Activated T-cell treated with anti-CD3 and anti-CD28 coated beads, Interleukin-2, amount 50 U/mL, for 1 hour (primary cell): ENCODE measurements at regions not wholly inside any gene's neighbourhood (a gene's known extent, or its start where the extent isn't known, plus 50 kb on each side); places are given as distances from the start of the nearest gene placed in this dataset.

Experiments used
- DNase-seq: peaks from one replicate; pipeline ENCODE4 v3.0.0-alpha.2; 2020

DNA sequence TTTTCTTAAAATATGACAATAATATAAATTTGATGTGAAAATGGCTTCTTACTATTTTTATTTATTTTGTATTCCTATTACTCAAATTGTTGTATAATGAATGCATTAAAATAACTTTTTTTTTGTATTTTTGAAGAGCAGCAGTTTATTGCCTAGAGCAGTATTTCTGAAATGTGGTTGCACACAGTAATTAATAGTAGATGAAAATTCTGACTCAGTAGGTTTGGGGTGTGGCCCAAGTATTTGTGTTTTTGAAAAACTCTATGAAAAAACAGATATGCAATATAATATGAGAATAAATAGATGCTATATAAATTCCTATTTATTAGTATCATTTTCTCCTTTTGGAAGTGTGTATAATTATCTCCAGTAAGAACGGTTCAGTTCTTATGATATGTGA is 2225.3 kb upstream of the C9orf72 start:
- DNase-seq, result no peak

GRCh38 chr9:29799227-29799626 is 2225.9 kb upstream of the C9orf72 start:
- no peak for DNase-seq

GRCh38 chr9:29800821-29801220 is 2227.5 kb upstream of the C9orf72 start:
- DNase-seq, result no peak

- DNase-seq, result no peak
These were observed 2229.2 kb upstream of the C9orf72 start for GRCh38 chr9:29802454-29802853.

DNA sequence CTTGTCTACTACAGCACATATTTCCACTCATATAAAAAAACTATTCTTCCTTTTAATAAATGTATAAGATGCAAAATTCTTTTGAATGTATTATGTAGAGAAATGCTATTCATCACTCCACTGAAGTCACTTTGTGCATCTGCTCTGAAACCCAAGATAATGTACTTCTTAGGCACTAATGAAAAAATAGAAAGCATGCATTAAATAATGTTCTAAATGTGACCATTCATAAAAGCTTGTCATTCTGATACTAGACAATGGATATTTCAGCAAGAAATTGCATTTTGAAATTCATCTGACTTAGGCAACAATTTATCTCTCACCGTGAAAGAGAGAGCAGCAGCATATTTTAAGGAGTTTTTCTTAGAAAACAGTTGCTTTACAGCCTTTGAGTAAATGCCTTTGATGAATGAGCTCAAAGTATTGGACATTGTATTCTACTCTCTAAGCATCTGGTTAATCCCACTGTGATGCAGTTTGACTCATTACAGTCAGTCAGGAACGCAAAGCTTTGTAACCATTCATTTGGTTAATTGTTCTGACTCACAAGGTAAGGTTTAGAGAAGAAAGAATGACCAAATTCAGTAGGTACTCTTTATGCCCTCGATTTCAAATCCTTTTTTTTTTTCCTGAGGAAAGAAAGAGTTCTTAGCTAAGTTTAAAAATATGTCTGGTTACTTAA is 2233.8 kb upstream of the C9orf72 start:
- DNase-seq, result no peak

DNA sequence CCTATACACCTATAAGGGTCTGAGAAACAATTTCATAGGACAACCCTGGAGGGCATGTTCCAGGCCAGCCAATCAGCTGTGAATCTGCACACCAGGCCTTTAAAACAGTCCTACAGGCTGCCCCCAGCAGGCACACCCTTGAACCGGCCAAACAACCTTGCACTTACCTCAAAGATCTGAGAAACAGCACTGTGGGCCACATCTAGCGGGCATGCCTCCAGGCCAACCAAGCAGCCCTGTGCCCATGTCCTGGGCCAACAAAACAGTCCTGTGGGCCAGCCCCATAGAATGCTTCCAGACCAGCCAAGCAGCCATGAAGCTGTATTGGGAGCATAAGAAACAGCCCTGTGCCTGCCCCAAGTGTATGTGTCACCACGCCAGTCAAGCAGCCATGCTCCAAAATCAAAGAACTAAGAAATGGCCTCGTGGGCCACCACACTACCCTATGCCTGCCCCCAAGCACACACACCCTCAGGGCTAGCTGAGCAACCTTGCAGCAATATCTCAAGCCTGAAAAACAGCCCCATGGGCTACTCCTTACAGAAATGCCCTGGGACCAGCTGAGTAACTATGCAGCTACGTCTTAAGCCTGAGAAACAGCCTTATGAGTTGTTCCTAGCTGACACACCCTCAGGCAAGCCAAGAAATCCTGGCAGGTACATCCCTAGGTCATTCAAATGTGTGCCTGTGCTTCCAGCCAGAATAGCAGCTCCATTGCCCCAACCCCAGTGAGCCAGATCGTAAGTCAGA is 2243.8 kb upstream of the C9orf72 start:
- no peak for DNase-seq

DNA sequence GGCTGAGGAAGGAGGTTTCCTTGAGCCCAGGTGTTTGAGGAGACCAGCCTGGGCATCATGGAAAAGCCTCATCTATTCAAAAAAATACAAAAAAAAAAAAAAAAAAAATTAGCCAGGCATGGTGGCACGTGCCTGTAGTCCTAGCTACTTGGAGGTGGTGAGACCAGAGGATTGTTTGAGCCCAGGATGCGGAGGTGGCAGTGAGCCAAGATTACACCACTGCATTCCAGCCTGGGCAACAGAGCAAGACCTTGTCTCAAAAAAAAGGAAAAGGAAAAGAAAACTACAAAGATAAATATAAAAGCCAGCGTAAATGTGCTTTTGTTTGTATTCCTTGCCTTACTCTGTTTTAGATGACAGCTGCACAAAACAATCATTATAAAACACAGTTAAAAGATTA is 2249.2 kb upstream of the C9orf72 start:
- DNase-seq, result no peak

- DNase-seq, result no peak
These were observed 2253.1 kb upstream of the C9orf72 start for GRCh38 chr9:29826421-29826820.

DNA sequence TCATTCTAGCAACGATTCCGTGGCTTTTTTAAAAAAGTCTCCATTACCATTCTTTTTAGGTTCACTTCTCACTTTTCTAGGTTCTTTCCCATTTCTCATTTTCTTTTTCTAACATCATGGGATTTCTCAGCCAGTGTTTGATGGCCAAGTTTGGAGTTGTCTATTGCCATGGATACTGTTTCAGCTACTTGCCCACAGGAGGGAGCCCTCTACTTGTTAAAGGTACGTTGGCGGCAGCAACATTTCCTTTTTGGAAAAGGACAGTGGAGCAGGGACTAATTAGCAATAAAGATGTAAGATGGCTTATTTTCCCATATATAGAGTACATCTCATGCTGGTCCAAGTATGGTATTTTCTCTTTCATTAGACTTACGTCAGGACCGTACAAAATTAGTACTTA is 2257.5 kb upstream of the C9orf72 start:
- DNase-seq, result no peak

GRCh38 chr9:29838491-29839020 is 2265.3 kb upstream of the C9orf72 start:
- DNase-seq, result no peak

- no peak for DNase-seq
These were observed 2271.0 kb upstream of the C9orf72 start for GRCh38 chr9:29844251-29844650.

- DNase-seq, result no peak
These were observed 2277.4 kb upstream of the C9orf72 start for GRCh38 chr9:29850664-29851063.

GRCh38 chr9:29861803-29862202 is 2288.5 kb upstream of the C9orf72 start:
- DNase-seq, result no peak

DNA sequence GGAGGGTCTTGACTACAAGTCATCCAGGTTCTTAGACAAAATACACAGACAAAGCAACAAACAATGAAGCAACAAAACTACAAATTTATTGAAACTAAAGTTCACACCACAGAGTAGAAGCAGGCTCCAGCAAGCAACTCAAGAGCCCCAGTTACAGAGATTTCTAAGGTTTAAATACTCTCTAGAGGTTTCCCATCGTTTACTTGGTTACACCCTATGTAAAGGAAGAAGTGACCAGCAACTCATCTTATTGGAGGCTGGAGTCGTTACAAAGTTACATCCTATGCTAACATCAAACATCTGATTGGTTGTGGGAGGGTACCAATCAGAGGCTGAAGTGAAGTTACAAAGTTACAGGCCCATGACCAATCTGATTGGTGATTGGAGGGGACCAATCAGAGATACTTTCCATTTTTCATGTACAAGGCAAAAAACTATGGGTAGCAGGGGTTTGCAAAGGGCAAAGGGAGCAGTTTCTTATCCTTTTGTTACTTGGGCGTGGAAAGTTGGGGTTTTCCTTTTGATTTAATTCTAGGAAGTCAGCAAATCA is 2292.6 kb upstream of the C9orf72 start:
- DNase-seq, result no peak

DNA sequence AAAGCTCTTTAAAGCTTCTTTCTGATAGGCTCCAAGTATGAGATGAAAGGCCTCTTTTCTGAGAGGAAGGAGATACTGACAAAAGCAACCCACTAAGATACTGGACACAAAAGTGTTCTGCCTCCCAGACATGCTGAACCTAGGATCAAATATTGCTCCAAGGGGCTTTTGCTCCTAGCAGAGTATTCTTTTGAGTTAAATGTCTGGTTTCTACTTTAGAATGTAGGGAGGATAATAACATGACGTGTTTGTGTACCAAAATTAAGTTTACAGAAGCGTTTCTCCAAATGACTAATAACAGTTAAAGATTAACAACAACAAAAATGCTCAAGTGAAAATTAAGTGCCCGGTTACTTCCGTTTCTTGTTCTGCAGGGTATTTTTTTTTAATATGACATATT is 2293.3 kb upstream of the C9orf72 start:
- no peak for DNase-seq

DNA sequence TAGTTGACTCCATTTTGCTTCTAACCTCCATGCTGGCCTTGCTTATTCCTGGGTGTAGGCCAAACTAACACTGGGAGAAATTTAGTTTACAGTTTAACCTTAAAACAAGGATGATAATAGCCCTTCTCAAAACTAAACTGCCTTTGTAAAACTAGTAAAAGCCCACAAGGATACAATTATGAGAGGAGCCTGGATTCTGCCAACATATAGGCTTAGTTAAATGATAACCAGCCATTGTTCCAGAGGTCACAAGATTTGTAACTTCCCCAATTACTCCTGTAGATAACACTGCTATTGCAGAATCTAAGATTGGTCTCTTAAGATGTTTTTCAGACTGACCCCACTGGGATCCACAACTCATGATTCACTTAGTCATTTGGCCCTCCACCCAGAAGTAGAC is 2300.3 kb upstream of the C9orf72 start:
- DNase-seq, result no peak

DNA sequence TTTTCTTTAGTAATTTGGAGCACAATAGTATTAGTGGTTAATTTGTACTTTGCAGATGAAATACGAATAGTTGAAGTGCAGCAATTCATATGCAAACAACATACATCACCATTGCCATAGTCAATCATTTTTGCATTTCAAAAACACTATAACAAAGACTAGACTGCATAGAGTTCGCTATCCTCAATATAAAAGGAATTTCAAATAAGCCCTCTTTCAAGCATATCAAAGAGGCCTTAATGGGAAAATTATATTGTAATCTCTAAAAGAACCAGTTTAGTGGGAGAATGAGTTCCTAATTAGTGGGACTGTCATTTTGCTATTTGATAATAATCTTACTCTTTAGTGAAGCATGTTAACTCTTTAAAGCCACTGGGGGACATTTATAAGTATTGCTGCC is 2302.3 kb upstream of the C9orf72 start:
- DNase-seq, result no peak

DNA sequence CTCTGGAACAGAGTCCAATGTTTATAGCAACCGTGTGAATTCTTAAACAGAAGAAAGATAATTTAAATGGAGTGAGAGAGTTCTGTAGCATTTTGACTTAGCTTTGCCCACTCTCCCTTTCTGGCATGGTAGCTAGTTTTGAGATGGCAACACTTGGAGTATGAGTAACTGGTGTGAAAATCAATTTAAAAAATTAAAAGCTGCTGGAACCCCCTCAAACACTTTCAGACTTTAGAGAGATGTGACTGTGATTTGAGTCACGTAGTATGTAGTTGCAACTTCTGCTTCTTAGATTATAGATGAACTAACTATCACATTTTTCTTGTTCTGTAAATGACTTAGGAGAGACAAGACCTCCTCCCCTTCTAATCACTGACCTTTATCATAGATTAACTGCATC is 2309.5 kb upstream of the C9orf72 start:
- DNase-seq, result no peak

DNA sequence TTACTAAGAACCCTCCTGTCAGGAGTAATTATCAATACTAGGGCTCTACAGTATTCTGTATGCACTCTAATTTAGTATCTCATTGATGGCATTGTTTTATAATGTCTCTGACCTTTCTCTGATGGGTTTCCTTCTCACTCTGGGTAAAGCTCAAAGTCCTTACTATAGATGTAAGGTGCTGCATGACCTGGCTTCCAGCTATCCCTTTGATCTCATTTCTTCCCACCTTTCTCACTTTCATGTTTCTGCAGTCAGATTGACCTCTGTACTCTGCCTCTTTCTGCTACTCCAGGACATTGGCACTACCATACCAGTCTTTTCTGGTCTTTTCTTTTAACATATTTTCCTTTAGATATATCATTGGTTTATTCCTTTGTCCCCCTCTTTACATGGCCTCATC is 2332.8 kb upstream of the C9orf72 start:
- no peak for DNase-seq

- DNase-seq, result no peak
These were observed 2354.8 kb upstream of the C9orf72 start for GRCh38 chr9:29928072-29928471.

- no peak for DNase-seq
These were observed 2366.3 kb upstream of the C9orf72 start for GRCh38 chr9:29939559-29939958.

DNA sequence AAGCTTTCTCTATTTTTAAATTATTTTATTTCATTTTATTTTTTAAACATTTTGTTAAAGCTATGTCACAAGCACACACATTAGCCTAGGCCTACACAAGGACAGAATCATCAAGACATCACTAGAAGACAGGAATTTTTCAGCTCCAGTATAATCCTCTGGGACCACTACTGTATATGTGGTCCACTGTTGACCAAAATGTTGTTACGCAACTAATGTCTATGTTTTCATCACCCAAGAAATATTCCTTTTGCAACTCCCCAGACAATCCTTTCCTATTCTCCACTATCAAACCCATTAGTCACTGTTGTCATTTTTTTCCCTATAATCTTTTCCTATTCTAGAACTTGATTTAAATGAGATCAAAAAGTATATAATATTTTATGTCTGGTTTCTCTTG is 2371.7 kb upstream of the C9orf72 start:
- DNase-seq, result no peak

DNA sequence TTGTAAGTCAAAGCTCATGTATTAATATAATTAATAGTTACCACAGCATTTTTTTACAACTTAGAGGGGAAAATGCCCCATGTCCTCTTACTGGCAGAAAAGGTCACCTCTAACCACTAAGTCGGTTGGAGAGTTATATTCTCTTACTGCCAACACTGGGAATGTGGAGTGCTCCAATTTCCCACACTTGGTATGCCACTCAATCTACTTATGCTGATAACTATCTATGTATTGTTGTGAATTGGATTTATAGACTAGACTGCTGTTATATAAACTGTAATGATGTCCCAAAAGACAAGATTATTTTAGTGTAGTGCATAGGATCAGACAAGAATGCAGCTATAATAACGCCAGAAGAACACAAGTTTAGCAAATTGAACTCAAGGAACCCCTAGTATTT is 2385.2 kb upstream of the C9orf72 start:
- no peak for DNase-seq

- no peak for DNase-seq
These were observed 2392.6 kb upstream of the C9orf72 start for GRCh38 chr9:29965834-29966233.
